C4-2B (cell line): ENCODE measurements at regions not wholly inside any gene's neighbourhood (a gene's known extent, or its start where the extent isn't known, plus 50 kb on each side); places are given as distances from the start of the nearest gene placed in this dataset.

Experiments used
- ZFX ChIP-seq: fragments of 450-650 bp; IDR thresholded peaks from 2 replicates; pipeline ENCODE4 v1.6.1; 2017
- TF ChIP-seq, protein P1 (sequence below): fragments of 450-650 bp; conservative IDR thresholded peaks from 2 replicates; pipeline ENCODE4 v1.5.1; 2017; ENCODE audit warnings: mild to moderate bottlenecking

DNA sequence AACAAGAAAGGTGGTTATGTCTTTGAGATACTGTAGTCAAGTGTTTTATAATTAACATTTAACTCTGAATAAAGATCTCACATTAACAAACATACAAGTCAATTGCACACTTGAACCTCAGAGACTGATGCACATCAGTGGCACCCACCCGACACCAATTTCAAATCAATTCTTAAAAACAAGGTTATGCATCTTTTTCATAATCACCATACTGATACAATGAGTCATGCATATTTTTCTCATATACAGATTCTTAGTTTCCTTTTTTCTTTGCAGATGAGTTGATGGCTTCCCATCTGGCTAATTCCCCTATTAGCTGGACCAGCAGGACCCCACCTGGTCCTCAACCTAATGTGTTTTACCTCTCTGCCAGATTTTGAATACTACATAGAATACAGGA lies 136.2 kb upstream of the RPL34 start:
- TF ChIP-seq, protein P1, sequence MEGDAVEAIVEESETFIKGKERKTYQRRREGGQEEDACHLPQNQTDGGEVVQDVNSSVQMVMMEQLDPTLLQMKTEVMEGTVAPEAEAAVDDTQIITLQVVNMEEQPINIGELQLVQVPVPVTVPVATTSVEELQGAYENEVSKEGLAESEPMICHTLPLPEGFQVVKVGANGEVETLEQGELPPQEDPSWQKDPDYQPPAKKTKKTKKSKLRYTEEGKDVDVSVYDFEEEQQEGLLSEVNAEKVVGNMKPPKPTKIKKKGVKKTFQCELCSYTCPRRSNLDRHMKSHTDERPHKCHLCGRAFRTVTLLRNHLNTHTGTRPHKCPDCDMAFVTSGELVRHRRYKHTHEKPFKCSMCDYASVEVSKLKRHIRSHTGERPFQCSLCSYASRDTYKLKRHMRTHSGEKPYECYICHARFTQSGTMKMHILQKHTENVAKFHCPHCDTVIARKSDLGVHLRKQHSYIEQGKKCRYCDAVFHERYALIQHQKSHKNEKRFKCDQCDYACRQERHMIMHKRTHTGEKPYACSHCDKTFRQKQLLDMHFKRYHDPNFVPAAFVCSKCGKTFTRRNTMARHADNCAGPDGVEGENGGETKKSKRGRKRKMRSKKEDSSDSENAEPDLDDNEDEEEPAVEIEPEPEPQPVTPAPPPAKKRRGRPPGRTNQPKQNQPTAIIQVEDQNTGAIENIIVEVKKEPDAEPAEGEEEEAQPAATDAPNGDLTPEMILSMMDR = no peak
- no peak for TF ChIP-seq ZFX
